SK-N-SH (cell line): ENCODE measurements at regions not wholly inside any gene's neighbourhood (a gene's known extent, or its start where the extent isn't known, plus 50 kb on each side); places are given as distances from the start of the nearest gene placed in this dataset.

ENCODE experiments used
- CTCF ChIA-PET: fragments of 300-600, 350-600 bp; formaldehyde crosslinking; extraction: SDS; loops from one replicate; lab custom pipeline; 2021; lab: Yijun Ruan, JAX
- POLR2A ChIA-PET: fragments of 350-600 bp; sonication (Branson Sonifier 250); formaldehyde crosslinking; extraction: SDS; loops from one replicate; lab custom pipeline; 2020; ENCODE audit warnings: antibody characterized with exemption, inconsistent platforms; lab: Yijun Ruan, JAX
- DNase-seq: peaks from one replicate; pipeline ENCODE4 v3.0.0; 2012
- H2AFZ ChIP-seq: fragments of 200-600 bp; sonication (generic); 2 replicates; pipeline ENCODE4 v1.8.1; 2016; ENCODE audit warnings: antibody characterized with exemption, mild to moderate bottlenecking, low read depth
- H3F3A ChIP-seq: fragments of 200-600 bp; sonication (generic); replicated peaks from 2 replicates; pipeline ENCODE3; 2016; ENCODE audit warnings: antibody characterized with exemption, mild to moderate bottlenecking; ENCODE audit not compliant: insufficient read depth
- H3K27ac ChIP-seq, 2 experiments: fragments of 200-500 bp in 1 of 2; fragments of 200-600 bp in 1 of 2; sonication (Bioruptor generic) in 1 of 2; sonication (generic), shearing (Covaris generic) in 1 of 2; 2 replicates each; pipeline versions ENCODE4 v1.5.1 to v1.6.1; 2014 to 2016; ENCODE audit warnings: low read depth in 2 of 2, inconsistent platforms in 1 of 2, low read length in 1 of 2, mild to moderate bottlenecking in 1 of 2, mixed read lengths in 1 of 2
- H3K27me3 ChIP-seq: fragments of 200-600 bp; sonication (generic), shearing (Covaris generic); 2 replicates; pipeline ENCODE4 v1.6.1; 2016; ENCODE audit warnings: mixed run types; ENCODE audit not compliant: insufficient read depth
- H3K36me3 ChIP-seq, 2 experiments: fragments of 200-500 bp in 1 of 2; fragments of 200-600 bp in 1 of 2; sonication (Bioruptor generic) in 1 of 2; sonication (generic) in 1 of 2; replicated peaks in 1 of 2; 2 replicates each; pipeline versions ENCODE3 to v1.5.1; 2014 to 2016; ENCODE audit warnings: low read length in 1 of 2, mild to moderate bottlenecking in 1 of 2; ENCODE audit not compliant: insufficient read depth in 2 of 2, control insufficient read depth in 1 of 2
- H3K4me1 ChIP-seq, 2 experiments: fragments of 200-500 bp in 1 of 2; fragments of 200-600 bp in 1 of 2; sonication (Bioruptor generic) in 1 of 2; sonication (generic), shearing (Covaris generic) in 1 of 2; 2 replicates each; pipeline versions ENCODE4 v1.5.1 to v1.6.1; 2014 to 2016; ENCODE audit warnings: low read depth in 1 of 2, low read length in 1 of 2, mixed run types in 1 of 2; ENCODE audit not compliant: insufficient read depth in 2 of 2, control insufficient read depth in 1 of 2
- H3K4me2 ChIP-seq: fragments of 200-600 bp; sonication (generic), shearing (Covaris generic); 2 replicates; pipeline ENCODE4 v1.6.1; 2017; ENCODE audit warnings: mixed run types
- H3K4me3 ChIP-seq, 2 experiments: fragments of 200-500 bp in 1 of 2; fragments of 200-600 bp in 1 of 2; sonication (Bioruptor generic) in 1 of 2; sonication (generic), shearing (Covaris generic) in 1 of 2; 2 replicates each; pipeline versions ENCODE4 v1.5.1 to v1.8.1; 2014 to 2016; ENCODE audit warnings: low read depth in 2 of 2, inconsistent platforms in 1 of 2, low read length in 1 of 2, mild to moderate bottlenecking in 1 of 2, mixed read lengths in 1 of 2, moderate library complexity in 1 of 2
- H3K79me2 ChIP-seq: fragments of 200-600 bp; sonication (generic); 2 replicates; pipeline ENCODE4 v1.8.1; 2017; ENCODE audit warnings: mild to moderate bottlenecking; ENCODE audit not compliant: insufficient read depth
- H3K9ac ChIP-seq: fragments of 200-600 bp; sonication (generic); 2 replicates; pipeline ENCODE4 v1.6.1; 2017; ENCODE audit warnings: mixed run types
- H3K9me2 ChIP-seq: fragments of 200-600 bp; sonication (generic); 2 replicates; pipeline ENCODE4 v1.6.1; 2017; ENCODE audit warnings: mixed run types
- H3K9me3 ChIP-seq: fragments of 200-600 bp; sonication (generic); 2 replicates; pipeline ENCODE4 v1.6.1; 2017; ENCODE audit warnings: mixed run types, mild to moderate bottlenecking, moderate library complexity
- H4K20me1 ChIP-seq: fragments of 200-600 bp; sonication (generic); 2 replicates; pipeline ENCODE4 v1.6.1; 2017; ENCODE audit warnings: mild to moderate bottlenecking, mixed run types; ENCODE audit not compliant: insufficient read depth
- CHD2 ChIP-seq: fragments of 150-350 bp; IDR thresholded peaks from 2 replicates; pipeline ENCODE4 v1.6.1; 2018; ENCODE audit warnings: low read length; ENCODE audit not compliant: partially characterized antibody
- ELF1 ChIP-seq: IDR thresholded peaks from 2 replicates; pipeline ENCODE4 v1.4.0; 2012
- FOSL2 ChIP-seq: IDR thresholded peaks from 2 replicates; pipeline ENCODE4 v1.4.0; 2012; ENCODE audit warnings: low read depth, mild to moderate bottlenecking, moderate library complexity, borderline replicate concordance
- FOXM1 ChIP-seq: IDR thresholded peaks from 2 replicates; pipeline ENCODE4 v1.4.0; 2012; ENCODE audit warnings: low read depth, mild to moderate bottlenecking
- GABPA ChIP-seq: IDR thresholded peaks from 2 replicates; pipeline ENCODE4 v1.4.0; 2012; ENCODE audit warnings: low read depth, mild to moderate bottlenecking
- JUND ChIP-seq: IDR thresholded peaks from 2 replicates; pipeline ENCODE4 v1.4.0; 2012
- POLR2AphosphoS5 ChIP-seq: IDR thresholded peaks from 2 replicates; pipeline ENCODE4 v1.6.1; 2012; ENCODE audit warnings: low read depth, low read length
- RAD21 ChIP-seq: IDR thresholded peaks from 2 replicates; pipeline ENCODE4 v1.6.1; 2012; ENCODE audit warnings: mild to moderate bottlenecking, low read length
- RCOR1 ChIP-seq: fragments of 150-350 bp; IDR thresholded peaks from 2 replicates; pipeline ENCODE4 v1.6.1; 2017; ENCODE audit warnings: antibody characterized with exemption, low read length
- RFX5 ChIP-seq: IDR thresholded peaks from 2 replicates; pipeline ENCODE4 v1.6.1; 2012; ENCODE audit warnings: mild to moderate bottlenecking, improper control_type of control experiment, low read length
- RXRA ChIP-seq: IDR thresholded peaks from 2 replicates; pipeline ENCODE4 v1.4.0; 2012; ENCODE audit warnings: low read depth, mild to moderate bottlenecking, borderline replicate concordance
- TAF1 ChIP-seq: IDR thresholded peaks from 2 replicates; pipeline ENCODE4 v1.6.1; 2012; ENCODE audit warnings: low read depth, mild to moderate bottlenecking, low read length, moderate library complexity, borderline replicate concordance
- TCF12 ChIP-seq: IDR thresholded peaks from 2 replicates; pipeline ENCODE4 v1.4.0; 2012
- TEAD4 ChIP-seq: IDR thresholded peaks from 2 replicates; pipeline ENCODE4 v1.4.0; 2012; ENCODE audit warnings: mild to moderate bottlenecking, borderline replicate concordance; ENCODE audit not compliant: insufficient read depth
- WGBS: methylation state at CpG from one replicate; pipeline ENCODE4 v1.1.6; 2017; ENCODE audit warnings: low lambda C conversion rate; 5-methylcytosine and 5-hydroxymethylcytosine counted together
- TF ChIP-seq, protein P1 (sequence below): IDR thresholded peaks from 2 replicates; pipeline ENCODE4 v1.4.0; 2012; ENCODE audit warnings: low read depth, borderline replicate concordance
- TF ChIP-seq, protein P2 (sequence below): IDR thresholded peaks from 2 replicates; pipeline ENCODE4 v1.4.0; 2012; ENCODE audit warnings: low read depth
- TF ChIP-seq, protein P3 (sequence below): fragments of 150-350 bp; IDR thresholded peaks from 2 replicates; pipeline ENCODE4 v1.6.1; 2016; ENCODE audit warnings: mild to moderate bottlenecking, low read depth, low read length
- TF ChIP-seq, protein P4 (sequence below): IDR thresholded peaks from 2 replicates; pipeline ENCODE4; 2012
- TF ChIP-seq, protein P5 (sequence below): fragments of 150-350 bp; IDR thresholded peaks from 2 replicates; pipeline ENCODE4 v1.6.1; 2017; ENCODE audit warnings: antibody characterized with exemption, low read length, low read depth, borderline replicate concordance

DNA sequence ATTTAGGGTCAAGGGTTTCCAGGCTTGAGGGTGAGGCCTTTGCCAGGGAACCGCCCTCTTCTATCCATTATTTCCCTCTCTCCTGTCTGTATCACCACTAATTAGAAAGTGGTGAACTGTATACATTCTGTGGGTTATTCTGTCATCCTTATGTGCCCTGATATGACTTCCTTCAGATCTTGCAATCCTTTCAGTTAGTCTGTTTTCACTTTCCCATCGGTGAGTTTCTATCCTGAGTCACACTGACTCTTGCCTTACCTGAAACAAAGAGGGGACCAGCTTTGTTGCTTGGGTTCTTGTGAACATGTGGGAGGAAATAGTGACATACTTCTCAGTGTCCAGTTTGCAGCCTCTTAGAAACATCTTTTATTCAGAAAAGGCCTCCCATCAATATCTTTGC is 205.4 kb upstream of the GHR start:
- H3K4me3 ChIP-seq = no peak overlapping the region
- CTCF ChIA-PET = no interaction called here
- H3K4me1 ChIP-seq = no peaks in the 10 kb centered on the region
- no peak overlapping the region for H3K9ac ChIP-seq
- TF ChIP-seq, protein P1, sequence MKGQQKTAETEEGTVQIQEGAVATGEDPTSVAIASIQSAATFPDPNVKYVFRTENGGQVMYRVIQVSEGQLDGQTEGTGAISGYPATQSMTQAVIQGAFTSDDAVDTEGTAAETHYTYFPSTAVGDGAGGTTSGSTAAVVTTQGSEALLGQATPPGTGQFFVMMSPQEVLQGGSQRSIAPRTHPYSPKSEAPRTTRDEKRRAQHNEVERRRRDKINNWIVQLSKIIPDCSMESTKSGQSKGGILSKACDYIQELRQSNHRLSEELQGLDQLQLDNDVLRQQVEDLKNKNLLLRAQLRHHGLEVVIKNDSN = no peak
- TF ChIP-seq FOSL2 (no peak), JUND (no peak), RXRA (no peak), TEAD4 (no peak), TCF12 (no peak), ELF1 (no peak), RFX5 (no peak), RAD21 (no peak), TAF1 (no peak), FOXM1 (no peak), POLR2AphosphoS5 (no peak), CHD2 (no peak), RCOR1 (no peak), GABPA (no peak)
- TF ChIP-seq, protein P2, sequence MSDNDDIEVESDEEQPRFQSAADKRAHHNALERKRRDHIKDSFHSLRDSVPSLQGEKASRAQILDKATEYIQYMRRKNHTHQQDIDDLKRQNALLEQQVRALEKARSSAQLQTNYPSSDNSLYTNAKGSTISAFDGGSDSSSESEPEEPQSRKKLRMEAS = no peak
- TF ChIP-seq, protein P3, sequence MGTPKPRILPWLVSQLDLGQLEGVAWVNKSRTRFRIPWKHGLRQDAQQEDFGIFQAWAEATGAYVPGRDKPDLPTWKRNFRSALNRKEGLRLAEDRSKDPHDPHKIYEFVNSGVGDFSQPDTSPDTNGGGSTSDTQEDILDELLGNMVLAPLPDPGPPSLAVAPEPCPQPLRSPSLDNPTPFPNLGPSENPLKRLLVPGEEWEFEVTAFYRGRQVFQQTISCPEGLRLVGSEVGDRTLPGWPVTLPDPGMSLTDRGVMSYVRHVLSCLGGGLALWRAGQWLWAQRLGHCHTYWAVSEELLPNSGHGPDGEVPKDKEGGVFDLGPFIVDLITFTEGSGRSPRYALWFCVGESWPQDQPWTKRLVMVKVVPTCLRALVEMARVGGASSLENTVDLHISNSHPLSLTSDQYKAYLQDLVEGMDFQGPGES = no peak
- TF ChIP-seq, protein P4, sequence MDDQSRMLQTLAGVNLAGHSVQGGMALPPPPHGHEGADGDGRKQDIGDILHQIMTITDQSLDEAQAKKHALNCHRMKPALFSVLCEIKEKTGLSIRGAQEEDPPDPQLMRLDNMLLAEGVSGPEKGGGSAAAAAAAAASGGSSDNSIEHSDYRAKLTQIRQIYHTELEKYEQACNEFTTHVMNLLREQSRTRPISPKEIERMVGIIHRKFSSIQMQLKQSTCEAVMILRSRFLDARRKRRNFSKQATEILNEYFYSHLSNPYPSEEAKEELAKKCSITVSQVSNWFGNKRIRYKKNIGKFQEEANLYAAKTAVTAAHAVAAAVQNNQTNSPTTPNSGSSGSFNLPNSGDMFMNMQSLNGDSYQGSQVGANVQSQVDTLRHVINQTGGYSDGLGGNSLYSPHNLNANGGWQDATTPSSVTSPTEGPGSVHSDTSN = no peak
- TF ChIP-seq, protein P5, sequence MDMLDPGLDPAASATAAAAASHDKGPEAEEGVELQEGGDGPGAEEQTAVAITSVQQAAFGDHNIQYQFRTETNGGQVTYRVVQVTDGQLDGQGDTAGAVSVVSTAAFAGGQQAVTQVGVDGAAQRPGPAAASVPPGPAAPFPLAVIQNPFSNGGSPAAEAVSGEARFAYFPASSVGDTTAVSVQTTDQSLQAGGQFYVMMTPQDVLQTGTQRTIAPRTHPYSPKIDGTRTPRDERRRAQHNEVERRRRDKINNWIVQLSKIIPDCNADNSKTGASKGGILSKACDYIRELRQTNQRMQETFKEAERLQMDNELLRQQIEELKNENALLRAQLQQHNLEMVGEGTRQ = no peak
- H3K36me3 ChIP-seq = no peaks in the 10 kb centered on the region
- H2AFZ ChIP-seq = no peak overlapping the region
- no peak overlapping the region for H3K4me2 ChIP-seq
- no peaks in the 10 kb centered on the region for H3K9me2 ChIP-seq
- no peak overlapping the region for H3K27ac ChIP-seq
- 0% methylated on average over 2 of the region's 2 CpGs for WGBS
- H3F3A ChIP-seq = no peaks in the 10 kb centered on the region
- no peaks in the 10 kb centered on the region for H3K79me2 ChIP-seq
- no peaks in the 10 kb centered on the region for H3K9me3 ChIP-seq
- no peaks in the 10 kb centered on the region for H4K20me1 ChIP-seq
- no peaks in the 10 kb centered on the region for H3K27me3 ChIP-seq
- POLR2A ChIA-PET = no interaction called here
- DNase-seq = no peak
